Esophagus muscularis mucosa (tissue), 4 donors: ENCODE measurements at regions not wholly inside any gene's neighbourhood (a gene's known extent, or its start where the extent isn't known, plus 50 kb on each side); places are given as distances from the start of the nearest gene placed in this dataset.

Experiments used
- DNase-seq: peaks from one replicate; pipeline ENCODE4 v3.0.0-alpha.2; 2017; ENCODE audit errors: extremely low spot score
- H3K27ac ChIP-seq, 4 donors: fragments of 200-600 bp; sonication (generic); replicated peaks in 1 of 4; 1 replicate in 3 of 4; 2 replicates in 1 of 4; pipeline ENCODE4 v1.5.1; 2016 to 2019; ENCODE audit warnings: mild to moderate bottlenecking in 1 of 4
- H3K27me3 ChIP-seq, 4 donors: fragments of 200-600 bp; sonication (generic); one replicate each; pipeline versions ENCODE4 v1.5.1 to v1.6.0; 2016 to 2019
- H3K36me3 ChIP-seq, 4 donors: fragments of 200-600 bp; sonication (generic); one replicate each; pipeline ENCODE4 v1.5.1; 2016 to 2019
- H3K4me1 ChIP-seq, 4 donors: fragments of 200-600 bp; sonication (generic); one replicate each; pipeline ENCODE4 v1.5.1; 2016 to 2019
- H3K4me3 ChIP-seq, 4 donors: fragments of 200-600 bp; sonication (generic); 1 replicate in 2 of 4; 2 replicates in 2 of 4; pipeline ENCODE4 v1.5.1; 2016 to 2019; ENCODE audit warnings: mild to moderate bottlenecking in 4 of 4, moderate library complexity in 1 of 4
- H3K9me3 ChIP-seq, 4 donors: fragments of 200-600 bp; sonication (generic); 1 replicate in 3 of 4; 2 replicates in 1 of 4; pipeline ENCODE4 v1.5.1; 2016 to 2019
- CTCF ChIP-seq, 3 experiments: fragments of 200-600 bp in 2 of 3; fragments of 450-650 bp in 1 of 3; sonication (generic) in 2 of 3; IDR thresholded peaks; one replicate each; pipeline ENCODE4 v1.5.1; 2017 to 2019; ENCODE audit warnings: antibody characterized with exemption in 3 of 3, mild to moderate bottlenecking in 2 of 3, moderate library complexity in 1 of 3
- EP300 ChIP-seq: sonication (generic); formaldehyde crosslinking; IDR thresholded peaks from one replicate; pipeline ENCODE4 v1.6.1; 2017; ENCODE audit warnings: antibody characterized with exemption
- POLR2A ChIP-seq: fragments of 450-650 bp; IDR thresholded peaks from one replicate; pipeline ENCODE4 v1.6.1; 2017; ENCODE audit warnings: antibody characterized with exemption, moderate library complexity, mild to moderate bottlenecking, low read depth
- POLR2AphosphoS5 ChIP-seq, 2 donors: sonication (generic); formaldehyde crosslinking; IDR thresholded peaks; one replicate each; pipeline ENCODE4 v1.6.1; 2017; ENCODE audit warnings: antibody characterized with exemption in 2 of 2
- WGBS: methylation state at CpG from one replicate; pipeline ENCODE4 v1.1.5; 2018; 5-methylcytosine and 5-hydroxymethylcytosine counted together
- intact Hi-C: fragments of 100-400 bp; cut with DNase I; formaldehyde crosslinking; loops from one replicate; pipeline ENCODE4 v1.15.1; 2023

GRCh38 chr4:169851750-169852149, 94.0 kb upstream of the HPF1 start:
- DNase-seq, result no peak
- H3K4me3 ChIP-seq, result no peak overlapping the region
- WGBS, result 93% methylated on average over 3 of the region's 3 CpGs
- H3K27ac ChIP-seq, result no peak overlapping the region
- H3K4me1 ChIP-seq, result no peaks in the 10 kb centered on the region
- H3K27me3 ChIP-seq, result no peaks in the 10 kb centered on the region
- TF ChIP-seq EP300 (no peak), POLR2AphosphoS5 (IDR thresholded peaks at IDR 0.05) (no peak), POLR2A (no peak), CTCF (IDR thresholded peaks at IDR 0.05) (no peak)
- H3K36me3 ChIP-seq, result no peaks in the 10 kb centered on the region
- intact Hi-C loops, result no loop called here
- no peaks in the 10 kb centered on the region for H3K9me3 ChIP-seq

- no peak for DNase-seq
- H3K36me3 ChIP-seq, result no peaks in the 10 kb centered on the region
- no peaks in the 10 kb centered on the region for H3K9me3 ChIP-seq
- no peak overlapping the region for H3K4me3 ChIP-seq
- intact Hi-C loops, result no loop called here
- H3K27ac ChIP-seq, result no peak overlapping the region
- no peaks in the 10 kb centered on the region for H3K4me1 ChIP-seq
- TF ChIP-seq EP300, result no peak
- no peak for TF ChIP-seq POLR2A
- no peak for TF ChIP-seq POLR2AphosphoS5 (IDR thresholded peaks at IDR 0.05)
- no peak for TF ChIP-seq CTCF (IDR thresholded peaks at IDR 0.05)
- WGBS, result 60% methylated on average over 2 of the region's 2 CpGs
- H3K27me3 ChIP-seq, result peaks cover 0 to 6% (median 0%) of the 10 kb centered on the region in 4 donors
Observed at GRCh38 chr4:169849456-169849855, 91.7 kb upstream of the HPF1 start.

GRCh38 chr4:169848018-169848417, 90.3 kb upstream of the HPF1 start:
- H3K4me1 ChIP-seq, result no peaks in the 10 kb centered on the region
- peaks cover 0 to 6% (median 0%) of the 10 kb centered on the region in 4 donors for H3K27me3 ChIP-seq
- H3K27ac ChIP-seq, result no peak overlapping the region
- intact Hi-C loops, result no loop called here
- 61% methylated on average over 5 of the region's 5 CpGs for WGBS
- DNase-seq, result no peak
- H3K36me3 ChIP-seq, result no peaks in the 10 kb centered on the region
- TF ChIP-seq CTCF (IDR thresholded peaks at IDR 0.05), result no peak
- no peak for TF ChIP-seq POLR2A
- TF ChIP-seq EP300, result no peak
- no peak for TF ChIP-seq POLR2AphosphoS5 (IDR thresholded peaks at IDR 0.05)
- H3K4me3 ChIP-seq, result no peak overlapping the region
- no peaks in the 10 kb centered on the region for H3K9me3 ChIP-seq

GRCh38 chr4:169847171-169847570, 89.4 kb upstream of the HPF1 start:
- 53% methylated on average over 3 of the region's 3 CpGs for WGBS
- H3K4me1 ChIP-seq, result no peaks in the 10 kb centered on the region
- no peak overlapping the region for H3K27ac ChIP-seq
- peaks cover 0 to 6% (median 0%) of the 10 kb centered on the region in 4 donors for H3K27me3 ChIP-seq
- no peak for DNase-seq
- H3K36me3 ChIP-seq, result no peaks in the 10 kb centered on the region
- no peak for TF ChIP-seq CTCF (IDR thresholded peaks at IDR 0.05)
- TF ChIP-seq EP300, result no peak
- TF ChIP-seq POLR2AphosphoS5 (IDR thresholded peaks at IDR 0.05), result no peak
- no peak for TF ChIP-seq POLR2A
- H3K4me3 ChIP-seq, result no peak overlapping the region
- intact Hi-C loops, result no loop called here
- H3K9me3 ChIP-seq, result no peaks in the 10 kb centered on the region

GRCh38 chr4:169846396-169846795, 88.7 kb upstream of the HPF1 start:
- Histone ChIP-seq H3K4me3 (no peak overlapping the region), H3K36me3 (no peaks in the 10 kb centered on the region), H3K27me3 (peaks cover 0 to 6% (median 0%) of the 10 kb centered on the region in 4 donors), H3K9me3 (no peaks in the 10 kb centered on the region), H3K4me1 (no peaks in the 10 kb centered on the region), H3K27ac (no peak overlapping the region)
- WGBS, result 60% methylated on average over 2 of the region's 2 CpGs
- TF ChIP-seq CTCF (IDR thresholded peaks at IDR 0.05) (no peak), POLR2A (no peak), EP300 (no peak), POLR2AphosphoS5 (IDR thresholded peaks at IDR 0.05) (no peak)
- intact Hi-C loops, result no loop called here
- DNase-seq, result no peak
